ENCODE measurements at regions not wholly inside any gene's neighbourhood (a gene's known extent, or its start where the extent isn't known, plus 50 kb on each side); places are given as distances from the start of the nearest gene placed in this dataset.

GRCh38 chr4:142933207-142933606, 87.1 kb upstream of the INPP4B start:
- H3K27ac ChIP-seq, result no peak overlapping the region
- DNase-seq, result peak in 1 of 2 donors; percentile 20
- intact Hi-C loops (cut with DNase I; ENCODE audit: low total_unique reads), result no loop called here
- 77 to 88% (median 82%) methylated on average over 5 of the region's 5 CpGs for WGBS, 5 donors
- no peak overlapping the region for H3K4me3 ChIP-seq
- H3K27me3 ChIP-seq, result no peaks in the 10 kb centered on the region
- peaks cover 0 to 3% (median 0%) of the 10 kb centered on the region in 4 donors for H3K4me1 ChIP-seq
- TF ChIP-seq POLR2A (IDR thresholded peaks at IDR 0.05) (no peak), CTCF (IDR thresholded peaks at IDR 0.05) (no peak), POLR2AphosphoS5 (IDR thresholded peaks at IDR 0.05) (no peak)
- no peaks in the 10 kb centered on the region for H3K9me3 ChIP-seq
- no peaks in the 10 kb centered on the region for H3K36me3 ChIP-seq

GRCh38 chr4:142940425-142941330, 94.6 kb upstream of the INPP4B start:
- Histone ChIP-seq H3K27me3 (peaks cover 0 to 3% (median 0%) of the 10 kb centered on the region in 3 donors), H3K4me3 (no peak overlapping the region), H3K27ac (no peak overlapping the region), H3K9me3 (no peaks in the 10 kb centered on the region), H3K4me1 (no peaks in the 10 kb centered on the region), H3K36me3 (no peaks in the 10 kb centered on the region)
- 37 to 52% (median 45%) methylated on average over 6 of the region's 6 CpGs for WGBS, 5 donors
- intact Hi-C loops (cut with DNase I; ENCODE audit: low total_unique reads), result no loop called here
- TF ChIP-seq POLR2A (IDR thresholded peaks at IDR 0.05), result no peak
- TF ChIP-seq POLR2AphosphoS5 (IDR thresholded peaks at IDR 0.05), result no peak
- TF ChIP-seq EP300 (IDR thresholded peaks at IDR 0.05), result no peak
- no peak for TF ChIP-seq CTCF (IDR thresholded peaks at IDR 0.05)
- peak; percentile 68 to 72 for DNase-seq

GRCh38 chr4:142944565-142944964, 98.5 kb upstream of the INPP4B start:
- 74 to 95% (median 84%) methylated on average over 1 of the region's 1 CpG for WGBS, 5 donors
- Histone ChIP-seq H3K9me3 (peaks cover 0 to 9% (median 4%) of the 10 kb centered on the region in 4 donors), H3K27me3 (peaks cover 0 to 3% (median 0%) of the 10 kb centered on the region in 3 donors), H3K27ac (no peak overlapping the region), H3K36me3 (no peaks in the 10 kb centered on the region), H3K4me1 (no peaks in the 10 kb centered on the region), H3K4me3 (no peak overlapping the region)
- intact Hi-C loops (cut with DNase I; ENCODE audit: low total_unique reads), result no loop called here
- no peak for DNase-seq
- TF ChIP-seq POLR2AphosphoS5 (IDR thresholded peaks at IDR 0.05) (no peak), EP300 (IDR thresholded peaks at IDR 0.05) (no peak), POLR2A (IDR thresholded peaks at IDR 0.05) (no peak), CTCF (IDR thresholded peaks at IDR 0.05) (no peak)

GRCh38 chr4:142952821-142953580, 106.9 kb upstream of the INPP4B start:
- Histone ChIP-seq H3K27me3 (no peaks in the 10 kb centered on the region), H3K27ac (no peak overlapping the region), H3K4me1 (no peaks in the 10 kb centered on the region), H3K36me3 (no peaks in the 10 kb centered on the region), H3K4me3 (no peak overlapping the region), H3K9me3 (peaks cover 0 to 17% (median 7%) of the 10 kb centered on the region in 4 donors)
- 35 to 46% (median 41%) methylated on average over 4 to 5 of the region's 5 CpGs for WGBS, 5 donors
- no peak for DNase-seq
- intact Hi-C loops (cut with DNase I; ENCODE audit: low total_unique reads), result no loop called here
- TF ChIP-seq EP300 (IDR thresholded peaks at IDR 0.05) (no peak), POLR2AphosphoS5 (IDR thresholded peaks at IDR 0.05) (no peak), CTCF (IDR thresholded peaks at IDR 0.05) (no peak), POLR2A (IDR thresholded peaks at IDR 0.05) (no peak)

All from stomach (tissue), 8 donors.